SHP77 (cell line): ENCODE measurements at regions not wholly inside any gene's neighbourhood (a gene's known extent, or its start where the extent isn't known, plus 50 kb on each side); places are given as distances from the start of the nearest gene placed in this dataset.
"Not testable (repeated sequence)": the region's sequence is repeated elsewhere in the genome, so short reads cannot be mapped to it uniquely, and the experiment has no call there.

Experiments used
- DNase-seq, 2 experiments: peaks; one replicate each; lab custom pipeline; 2025; lab: John Stamatoyannopoulos, UW

DNA sequence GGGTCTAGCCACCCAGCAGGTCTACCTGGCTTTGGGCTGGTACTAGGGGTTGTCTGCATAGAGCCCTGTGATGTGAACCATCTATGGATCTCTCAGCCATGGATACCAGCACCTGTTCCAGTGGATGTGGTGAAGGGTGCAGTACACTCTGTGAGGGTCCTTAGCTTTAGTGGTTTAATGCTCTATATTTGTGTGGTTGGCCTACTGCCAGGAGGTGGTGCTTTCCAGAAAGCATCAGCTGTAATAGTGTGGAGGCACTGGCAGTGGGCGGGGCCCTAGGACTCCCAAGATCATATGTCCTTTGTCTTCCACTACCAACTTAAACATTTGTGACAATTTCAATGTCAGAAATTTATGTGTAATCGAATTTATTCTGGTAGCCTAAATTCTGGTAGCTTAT lies 1065.1 kb downstream of the RPIA start:
- not testable (repeated sequence) for DNase-seq

DNA sequence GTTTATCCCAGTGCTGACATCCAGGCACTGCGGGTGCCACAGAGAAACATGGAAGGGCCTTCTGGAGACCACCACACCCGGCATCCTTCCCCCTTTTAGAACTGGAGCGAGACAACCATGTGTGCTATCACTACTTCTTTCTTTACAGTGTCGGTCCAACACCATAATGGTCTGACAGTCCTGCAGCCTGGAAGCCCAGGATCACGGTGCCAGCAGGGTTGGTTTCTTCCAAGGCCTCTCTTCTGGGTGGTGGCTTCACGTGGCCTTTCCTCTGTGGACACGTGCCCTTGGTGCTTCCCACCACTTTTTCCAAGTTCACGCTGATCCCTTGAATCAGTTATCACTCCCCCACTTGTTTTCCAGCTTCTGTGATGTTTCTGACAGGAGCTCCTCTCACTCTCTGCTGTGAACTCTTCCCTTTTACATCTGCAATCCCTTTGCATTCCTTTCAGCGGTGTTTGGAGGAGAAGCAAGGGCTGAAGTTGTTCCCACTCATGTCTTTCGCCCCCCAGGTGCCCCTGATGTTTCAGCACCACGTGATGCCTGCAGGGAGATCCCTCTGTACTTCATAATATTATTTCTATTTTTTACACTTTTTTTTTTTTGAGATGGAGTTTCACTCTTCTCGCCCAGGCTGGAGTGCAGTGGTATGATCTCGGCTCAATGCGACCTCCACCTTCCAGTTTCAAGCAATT lies 1067.0 kb downstream of the RPIA start:
- not testable (repeated sequence) for DNase-seq

DNA sequence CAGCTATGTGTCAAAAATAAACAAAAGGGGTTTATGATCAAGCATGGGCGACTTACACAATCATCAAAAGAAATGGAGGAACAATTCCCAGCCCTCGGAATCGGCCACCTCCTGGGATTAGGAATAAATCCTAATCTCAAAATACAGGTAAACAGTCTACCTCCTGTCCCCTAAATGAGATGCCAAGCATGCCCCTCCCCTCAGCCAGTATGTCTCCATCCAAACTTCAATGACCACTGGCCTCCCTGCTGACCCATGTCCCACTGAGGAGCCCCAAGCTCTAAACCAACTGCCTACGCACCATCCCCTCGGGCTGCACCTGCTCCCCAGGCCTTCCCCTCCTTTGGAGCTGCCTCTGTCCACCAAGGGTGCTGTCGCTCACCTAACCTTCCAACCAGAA lies 1069.3 kb downstream of the RPIA start:
- DNase-seq: not testable (repeated sequence)

DNA sequence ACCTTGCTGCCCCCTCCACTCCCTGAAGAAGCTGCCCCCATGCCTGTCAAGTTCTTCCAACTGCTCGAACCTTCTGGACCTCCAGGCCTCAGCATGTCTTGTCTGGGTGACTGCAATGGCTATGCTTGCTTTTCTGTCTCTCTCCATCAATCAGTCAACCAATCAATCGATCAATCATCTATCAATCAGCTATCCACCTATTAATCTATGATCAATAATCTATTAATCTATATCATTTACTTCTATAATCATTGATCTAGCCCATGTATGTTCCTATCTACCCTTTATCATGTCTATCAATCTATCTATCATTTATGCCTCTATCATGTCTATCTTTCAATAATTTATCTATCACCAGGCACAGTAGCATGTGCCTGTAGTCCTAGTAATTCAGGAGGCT lies 1069.7 kb downstream of the RPIA start:
- DNase-seq: not testable (repeated sequence)

DNA sequence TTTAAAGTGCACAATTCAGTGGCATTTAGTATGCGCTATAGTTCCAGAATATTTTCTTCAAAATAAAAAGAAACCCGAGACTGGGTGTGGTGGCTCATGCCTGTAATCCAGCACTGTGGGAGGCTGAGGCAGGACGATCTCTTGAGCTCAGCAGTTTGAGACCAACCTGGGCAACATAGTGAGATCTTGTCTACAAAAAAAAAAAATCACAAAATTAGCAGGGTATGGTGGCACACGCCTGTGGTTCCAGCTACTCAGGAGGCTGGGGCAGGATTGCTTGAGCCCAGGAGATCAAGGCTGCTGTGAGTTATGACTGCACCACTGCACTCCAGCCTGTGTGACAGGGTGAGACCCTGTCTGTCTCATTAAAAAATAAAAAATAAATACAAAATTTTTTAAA lies 1070.4 kb downstream of the RPIA start:
- DNase-seq: not testable (repeated sequence)

DNA sequence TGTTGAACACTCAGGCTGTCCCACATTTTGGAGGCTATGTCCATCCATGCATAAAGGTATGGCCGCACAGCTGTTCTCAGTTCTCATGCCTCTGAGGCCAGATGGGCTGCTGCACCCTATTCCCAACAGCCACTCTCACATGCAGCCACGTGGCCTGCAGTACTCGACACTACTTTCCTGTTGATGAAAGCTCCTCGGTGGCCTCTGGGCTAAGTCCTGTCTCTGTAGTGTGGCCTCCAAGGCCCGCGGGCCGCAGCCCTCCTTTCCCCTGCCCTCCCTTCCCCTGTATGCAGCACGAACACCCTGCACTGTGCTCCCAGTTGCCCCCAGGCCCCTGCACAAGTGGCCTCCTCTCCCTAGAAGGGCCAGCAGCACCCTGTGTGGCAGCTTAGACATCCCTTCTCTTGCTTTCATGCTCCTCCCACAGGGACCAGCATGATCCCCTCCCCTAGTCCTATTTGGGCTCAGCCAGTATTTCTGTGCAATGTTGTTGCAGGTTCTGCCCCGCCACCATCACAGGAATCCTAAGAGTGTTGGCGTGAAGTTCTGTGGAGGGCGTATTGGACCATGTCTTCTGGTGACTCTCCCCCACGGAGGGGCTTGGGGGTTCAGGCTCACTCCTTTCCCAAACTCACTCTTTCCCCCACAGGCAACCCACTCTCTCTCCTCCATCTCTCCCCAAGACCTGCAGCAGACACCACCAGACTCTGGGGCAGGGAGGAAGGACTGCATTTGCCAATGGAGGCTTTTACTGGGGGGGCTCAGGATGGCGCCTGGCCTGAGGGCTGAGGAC lies 1071.2 kb downstream of the RPIA start:
- DNase-seq: not testable (repeated sequence)

DNA sequence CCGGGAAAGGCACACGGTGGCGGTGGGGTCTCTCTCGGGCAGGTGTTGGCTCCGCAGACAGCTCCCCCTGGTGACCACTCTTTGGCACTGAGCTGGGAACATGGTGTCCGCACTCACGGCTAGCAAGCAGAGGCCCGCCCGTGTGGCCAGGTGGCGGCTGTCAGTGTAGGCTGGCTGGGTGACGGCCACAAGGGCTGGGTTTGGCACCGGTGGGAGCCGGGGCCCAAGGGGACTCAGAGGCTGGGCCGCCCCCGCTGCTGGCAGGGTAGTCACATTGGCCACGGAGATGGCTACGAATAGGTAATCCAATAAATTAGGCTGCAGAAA lies 1071.7 kb downstream of the RPIA start:
- DNase-seq: no peak

DNA sequence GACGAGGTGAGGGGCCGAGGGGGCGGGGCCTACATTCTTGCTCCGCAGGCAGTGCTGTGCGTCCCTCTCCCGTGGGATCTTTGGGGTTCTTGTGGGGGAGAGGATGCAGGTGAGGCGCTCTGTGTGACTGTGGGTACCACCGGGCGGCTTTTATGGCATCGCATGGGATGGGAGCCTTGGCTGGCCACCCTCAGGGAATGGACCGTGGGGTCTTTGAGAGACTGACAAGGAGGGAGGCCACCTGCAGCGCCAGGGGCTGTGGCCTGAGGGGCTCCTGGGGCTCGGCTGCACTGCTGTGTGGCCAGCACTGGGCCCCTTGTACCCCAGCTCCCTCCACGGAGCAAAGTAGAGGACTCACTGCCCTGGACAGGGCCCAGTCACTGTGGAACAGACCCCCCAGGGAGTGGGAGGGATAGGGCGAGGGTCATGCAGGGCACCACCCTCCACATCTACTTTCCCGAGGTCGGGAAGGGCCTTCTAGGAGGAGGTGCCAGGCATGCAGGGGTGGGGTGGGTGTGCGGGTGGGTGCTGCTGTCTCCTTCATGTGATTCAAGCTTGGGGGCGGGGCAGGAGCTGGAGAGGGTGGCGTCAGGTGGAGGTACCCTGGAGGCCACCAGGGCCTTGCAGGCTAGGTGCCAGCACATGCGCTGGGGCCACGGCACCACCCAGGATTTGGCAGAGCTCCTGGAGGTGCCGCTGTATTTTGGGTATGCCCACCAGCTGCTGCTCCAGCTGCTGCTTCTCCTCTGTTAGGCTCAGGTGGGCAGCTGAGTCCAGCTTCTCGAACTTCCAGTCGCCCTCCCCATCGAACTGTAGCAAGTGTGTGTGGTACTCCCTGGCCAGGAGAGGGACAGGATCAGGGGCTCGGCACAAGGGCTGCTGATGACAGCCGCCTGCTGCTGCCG lies 1072.4 kb downstream of the RPIA start:
- no peak for DNase-seq

DNA sequence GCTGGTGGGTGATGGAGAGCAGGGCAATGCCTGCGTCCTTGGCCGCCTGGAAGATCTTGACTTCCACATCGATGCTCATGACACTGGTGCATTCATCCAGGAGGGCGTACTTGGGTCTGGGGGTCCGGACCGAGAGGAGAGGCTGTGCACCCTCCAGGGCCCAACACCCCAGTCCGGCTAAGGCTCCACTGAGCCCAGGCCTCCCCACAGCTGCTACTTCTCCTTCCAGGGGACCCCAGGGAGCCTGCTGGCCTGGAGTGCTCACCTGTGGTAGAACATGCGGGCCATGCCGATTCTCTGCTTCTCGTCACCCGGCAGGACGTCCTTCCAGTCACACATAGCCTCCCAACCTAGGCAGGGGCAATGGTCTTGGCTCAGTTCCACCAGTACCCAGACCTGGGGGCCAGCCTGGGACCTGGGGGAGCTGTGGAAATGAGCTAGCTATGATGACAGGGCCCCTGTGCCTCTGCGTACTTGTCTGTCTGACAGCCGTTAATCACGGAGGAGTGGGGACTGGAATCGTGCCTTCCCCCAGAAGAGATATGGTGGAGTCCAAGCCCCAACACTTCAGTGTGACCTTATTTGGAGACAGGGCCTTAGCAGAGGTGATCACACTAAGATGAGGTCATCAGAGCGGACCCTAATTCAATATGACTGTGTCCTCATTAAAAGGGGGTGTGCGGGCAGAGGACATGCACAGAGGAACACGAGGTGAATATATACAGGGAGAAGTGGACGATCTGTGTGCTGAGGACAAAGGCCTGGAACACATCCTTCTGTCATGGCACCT lies 1073.3 kb downstream of the RPIA start:
- not testable (repeated sequence) for DNase-seq

DNA sequence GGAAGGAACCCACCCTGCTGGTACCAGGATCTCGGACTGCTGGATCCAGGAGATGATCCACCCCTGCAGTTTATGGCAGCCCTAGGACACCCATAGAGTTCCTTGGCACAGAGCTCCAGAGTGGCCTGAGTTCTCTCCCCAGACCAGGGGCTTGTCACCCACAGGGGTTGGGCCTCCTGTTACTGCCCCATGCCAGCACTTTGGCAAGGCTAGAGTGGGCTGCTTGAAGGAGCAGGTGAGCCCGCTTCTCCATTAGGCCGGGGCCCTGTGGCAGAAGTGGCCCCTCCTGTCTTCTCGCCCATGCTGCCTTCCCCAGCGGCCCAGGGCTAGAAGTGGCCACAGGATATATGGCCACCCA lies 1073.9 kb downstream of the RPIA start:
- DNase-seq: not testable (repeated sequence)

DNA sequence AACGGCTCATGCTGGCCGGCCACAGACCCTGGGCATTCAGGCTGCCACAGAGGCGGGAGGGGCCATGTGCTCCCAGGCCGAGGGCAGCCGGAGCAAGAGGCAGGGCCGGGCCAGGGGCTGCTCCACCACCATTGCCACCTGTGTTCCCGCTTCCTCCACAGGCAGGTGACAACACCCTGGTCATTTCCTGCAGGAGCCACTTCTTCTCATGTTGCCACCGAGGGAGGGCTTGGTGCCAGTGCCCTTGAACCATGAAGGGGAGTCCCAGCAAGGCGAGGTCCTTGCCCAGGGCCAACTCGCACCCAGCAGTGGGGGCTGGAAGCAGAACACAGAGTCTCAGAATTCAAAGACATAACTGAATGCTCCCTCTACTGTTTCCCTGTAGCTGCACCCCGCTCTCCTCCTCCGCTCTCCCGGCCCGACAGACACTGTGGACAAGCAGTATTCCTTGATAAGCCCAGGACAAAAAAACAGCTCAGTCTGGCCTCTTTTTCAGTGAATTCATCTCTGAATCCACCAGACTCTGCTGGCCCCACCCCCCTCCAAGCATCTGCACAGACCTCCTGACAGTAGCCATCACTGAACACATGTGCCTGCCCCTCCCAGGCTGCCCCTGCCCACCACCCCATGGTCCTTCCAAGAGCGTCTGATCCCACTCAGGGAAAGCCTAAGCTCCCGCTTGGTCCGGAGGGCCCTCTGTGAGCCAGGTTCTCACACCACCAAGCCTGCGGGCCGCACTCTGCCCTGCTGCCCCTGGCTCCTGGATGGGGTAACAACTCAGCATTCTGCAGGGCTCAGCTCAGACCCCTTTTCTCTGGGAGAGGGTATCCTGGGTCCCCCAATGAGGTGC lies 1074.9 kb downstream of the RPIA start:
- DNase-seq: not testable (repeated sequence)

DNA sequence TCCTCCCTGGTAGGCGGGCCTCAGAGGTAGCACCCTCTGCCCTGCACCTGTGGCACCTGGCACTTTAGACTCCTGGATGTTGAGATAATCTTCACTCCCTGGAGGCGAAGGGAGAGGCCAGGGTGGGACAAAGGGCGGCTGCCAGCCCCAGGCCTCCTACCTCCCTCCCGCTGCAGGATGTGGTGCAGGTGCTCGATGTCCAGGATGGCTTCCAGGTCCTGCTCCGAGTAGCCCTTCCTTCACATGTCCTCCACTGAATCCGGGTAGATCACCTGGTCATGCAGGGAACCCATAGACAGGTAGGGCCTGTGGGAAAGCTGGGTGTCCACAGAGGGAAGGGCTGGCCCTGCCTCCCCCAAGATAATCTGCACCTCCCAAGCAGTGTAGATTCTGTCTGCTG lies 1075.6 kb downstream of the RPIA start:
- DNase-seq: not testable (repeated sequence)

DNA sequence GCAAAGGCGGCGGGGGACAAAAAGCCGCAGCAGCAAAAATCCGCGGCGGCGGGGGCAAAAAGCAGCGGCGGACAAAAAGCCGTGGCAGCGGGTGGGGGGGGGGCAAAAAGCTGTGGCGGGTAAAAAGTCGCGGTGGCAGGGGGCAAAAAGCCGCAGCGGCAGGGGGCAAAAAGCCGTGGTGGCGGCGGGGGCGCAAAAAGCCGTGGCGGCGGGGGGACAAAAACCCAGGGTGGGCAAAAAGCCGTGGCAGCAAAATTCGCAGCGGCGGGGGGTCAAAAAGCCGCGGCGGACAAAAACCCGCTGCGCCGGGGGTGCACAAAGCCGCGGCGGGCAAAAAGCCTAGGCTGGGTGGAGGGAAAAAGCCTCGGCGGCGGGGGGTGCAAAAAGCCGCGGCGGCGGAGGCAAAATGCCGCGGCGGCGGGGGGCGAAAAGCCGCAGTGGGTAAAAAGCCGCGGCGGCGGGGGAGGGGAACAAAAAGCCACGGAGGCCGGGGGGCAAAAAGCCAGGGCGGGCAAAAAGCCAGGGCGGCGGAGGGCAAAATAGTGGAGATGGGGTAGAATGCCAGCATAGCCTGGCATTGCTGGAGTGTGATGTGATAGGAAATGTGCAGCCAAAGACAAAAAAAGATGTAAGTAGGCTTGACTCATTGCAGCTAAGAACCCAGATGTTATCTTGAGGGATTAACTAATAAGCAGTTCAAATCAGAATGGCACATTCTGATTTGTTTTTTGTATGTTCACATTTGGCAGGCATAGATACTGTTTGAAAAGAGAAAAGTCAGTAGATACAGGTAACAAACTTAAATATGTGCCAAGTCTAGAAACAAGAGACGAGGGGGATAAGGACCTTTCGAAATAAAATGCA lies 1076.3 kb downstream of the RPIA start:
- no peak for DNase-seq

DNA sequence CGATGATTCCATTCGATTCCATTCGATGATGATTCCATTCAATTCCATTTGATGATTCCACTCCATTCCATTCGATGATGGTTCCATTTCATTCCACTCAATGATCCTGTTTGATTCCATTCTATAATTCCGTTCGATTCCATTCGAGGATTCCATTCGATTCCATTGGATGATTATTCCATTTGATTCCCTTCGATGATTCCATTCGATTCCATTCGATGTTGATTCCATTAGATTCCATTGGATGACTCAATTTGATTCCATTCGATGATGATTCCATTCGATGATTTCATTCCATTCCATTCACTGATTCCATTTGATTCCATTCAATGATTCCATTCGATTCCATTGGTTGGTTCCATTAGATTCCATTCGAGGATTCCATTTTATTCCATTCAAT lies 1084.4 kb downstream of the RPIA start:
- DNase-seq: no peak

DNA sequence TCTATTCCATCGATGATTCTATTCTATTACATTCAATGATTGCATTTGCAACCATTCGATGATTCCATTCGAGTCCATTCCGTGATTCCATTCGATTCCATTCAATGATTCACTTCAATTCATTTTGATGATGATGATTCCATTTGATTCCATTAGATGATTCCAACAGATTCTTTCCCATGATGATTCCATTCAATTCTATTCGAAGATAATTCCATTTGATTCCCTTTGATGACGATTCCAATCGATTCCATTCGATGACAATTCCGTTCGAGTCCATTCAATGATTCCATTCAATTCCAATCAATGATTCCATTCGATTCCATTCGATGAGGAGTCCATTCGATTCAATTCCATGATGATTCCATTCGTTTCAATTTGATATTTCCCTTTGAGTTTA lies 1088.8 kb downstream of the RPIA start:
- no peak for DNase-seq

DNA sequence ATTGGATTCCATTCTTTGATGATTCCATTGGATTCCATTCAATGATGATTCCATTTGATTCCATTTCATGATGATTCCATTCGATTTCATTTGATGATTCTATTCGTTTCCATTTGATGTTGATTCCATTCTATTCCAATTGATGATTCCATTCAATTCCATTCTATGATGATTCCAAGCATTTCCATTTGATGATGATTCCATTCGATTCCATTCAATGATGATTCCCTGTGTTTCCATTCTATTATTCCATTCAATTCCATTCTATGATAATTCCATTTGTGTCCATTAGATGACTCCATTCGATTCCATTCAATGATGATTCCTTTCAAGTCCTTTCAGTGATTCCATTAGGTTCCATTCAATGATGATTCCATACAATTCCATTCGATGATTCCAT lies 1090.5 kb downstream of the RPIA start:
- no peak for DNase-seq

DNA sequence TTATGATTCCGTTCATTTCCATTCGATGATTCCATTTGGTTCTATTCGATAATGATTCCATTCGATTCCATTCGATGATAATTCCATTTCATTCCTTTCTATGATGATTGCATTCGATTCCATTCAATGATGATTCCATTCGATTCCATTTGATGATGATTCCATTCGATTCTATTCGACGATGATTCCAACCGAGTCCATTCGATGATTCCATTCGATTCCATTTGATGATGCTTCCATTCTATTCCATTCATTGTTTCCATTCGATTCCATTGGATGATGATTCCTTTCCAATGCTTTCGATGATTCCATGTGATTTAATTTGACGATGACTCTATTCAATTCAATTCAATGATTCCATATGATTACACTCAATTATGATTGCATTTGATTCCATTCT lies 1093.5 kb downstream of the RPIA start:
- DNase-seq: no peak

DNA sequence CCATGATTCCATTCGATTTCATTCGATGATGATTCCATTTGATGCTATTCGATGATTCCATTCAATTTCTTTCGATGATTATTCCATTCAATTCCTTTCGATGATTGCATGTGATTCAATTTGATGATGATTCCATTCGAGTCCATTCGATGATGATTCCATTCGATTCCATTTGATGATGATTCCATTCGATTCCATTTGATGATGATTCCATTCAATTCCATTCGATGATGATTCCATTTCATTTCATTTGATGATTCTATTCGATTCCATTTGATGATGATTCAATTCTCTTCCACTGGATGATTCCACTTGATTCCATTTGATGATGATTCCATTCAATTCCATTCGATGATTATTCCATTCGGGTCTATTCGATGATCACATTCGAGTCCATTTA lies 1094.1 kb downstream of the RPIA start:
- DNase-seq: not testable (repeated sequence)

DNA sequence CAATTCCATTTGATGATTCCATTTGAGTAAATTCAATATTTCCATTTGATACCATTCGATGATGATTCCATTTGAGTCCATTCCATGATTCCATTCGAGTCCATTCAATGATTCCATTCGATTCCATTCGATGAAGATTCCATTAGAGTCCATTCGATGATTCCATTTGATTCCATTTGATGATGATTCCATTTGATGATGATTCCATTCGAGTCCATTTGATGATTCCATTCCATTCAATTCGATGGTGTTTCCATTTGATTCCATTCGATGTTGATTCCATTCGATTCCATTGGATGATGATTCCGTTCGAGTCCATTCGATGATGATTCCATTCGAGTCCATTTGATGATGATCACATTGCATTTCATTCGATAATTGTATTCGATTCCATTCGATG lies 1095.2 kb downstream of the RPIA start:
- not testable (repeated sequence) for DNase-seq

DNA sequence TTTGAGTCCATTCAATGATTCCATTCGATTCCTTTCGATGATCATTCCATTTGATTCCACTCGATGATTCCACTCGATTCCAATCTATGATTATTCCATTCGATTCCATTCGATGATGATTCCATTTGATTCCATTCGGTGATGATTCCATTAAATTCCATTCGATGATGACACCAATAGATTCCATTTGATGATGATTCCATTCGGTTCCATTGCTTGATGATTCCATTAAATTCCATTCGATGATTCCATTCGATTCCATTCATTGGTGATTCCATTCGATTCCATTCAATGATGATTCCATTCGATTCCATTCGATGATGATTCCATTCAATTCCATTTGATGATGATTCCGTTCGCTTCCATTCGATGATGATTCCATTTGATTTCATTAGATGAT lies 1104.1 kb downstream of the RPIA start:
- DNase-seq: not testable (repeated sequence)
